Lower leg skin (tissue), 4 donors: ENCODE measurements at regions not wholly inside any gene's neighbourhood (a gene's known extent, or its start where the extent isn't known, plus 50 kb on each side); places are given as distances from the start of the nearest gene placed in this dataset.

ENCODE experiments used
- DNase-seq, 2 donors: peaks; one replicate each; pipeline ENCODE4 v3.0.0-alpha.2; 2019; ENCODE audit warnings: low spot score in 2 of 2
- H3K4me3 ChIP-seq: fragments of 200-600 bp; sonication (generic); 2 replicates; pipeline ENCODE4 v1.5.1; 2017; ENCODE audit warnings: mild to moderate bottlenecking, low read depth; ENCODE audit not compliant: poor library complexity, severe bottlenecking
- CTCF ChIP-seq, 3 donors: fragments of 450-650 bp; IDR thresholded peaks; one replicate each; pipeline ENCODE4 v1.5.1; 2016; ENCODE audit warnings: antibody characterized with exemption in 3 of 3, mild to moderate bottlenecking in 3 of 3, moderate library complexity in 2 of 3
- POLR2A ChIP-seq, 2 donors: fragments of 450-650 bp; IDR thresholded peaks; one replicate each; pipeline ENCODE4 v1.6.1; 2016 to 2017; ENCODE audit warnings: antibody characterized with exemption in 2 of 2, mild to moderate bottlenecking in 1 of 2, moderate library complexity in 1 of 2
- WGBS, 2 donors: methylation state at CpG; one replicate each; pipeline ENCODE4 v1.1.5; 2018; 5-methylcytosine and 5-hydroxymethylcytosine counted together
- intact Hi-C: fragments of 100-400 bp; cut with DNase I; formaldehyde crosslinking; loops from one replicate; pipeline ENCODE4 v1.15.0; 2023; ENCODE audit warnings: low total_unique reads

- TF ChIP-seq CTCF (IDR thresholded peaks at IDR 0.05) (no peak), POLR2A (IDR thresholded peaks at IDR 0.05) (no peak)
- intact Hi-C loops = no loop called here
- no peak for DNase-seq
- no peak overlapping the region for H3K4me3 ChIP-seq
- 38 to 68% methylated on average over 1 of the region's 1 CpG for WGBS, 2 donors
Observed at GRCh38 chr9:108417726-108418125, 438.1 kb downstream of the ACTL7B start.

- no peak for DNase-seq
- no peak overlapping the region for H3K4me3 ChIP-seq
- TF ChIP-seq POLR2A (IDR thresholded peaks at IDR 0.05) (no peak), CTCF (IDR thresholded peaks at IDR 0.05) (no peak)
- intact Hi-C loops = no loop called here
- 97 to 98% methylated on average over 1 of the region's 1 CpG for WGBS, 2 donors
Observed at GRCh38 chr9:108417312-108417711, 438.5 kb downstream of the ACTL7B start.

GRCh38 chr9:108416324-108416723, 439.5 kb downstream of the ACTL7B start:
- TF ChIP-seq POLR2A (IDR thresholded peaks at IDR 0.05) = no peak
- no peak for TF ChIP-seq CTCF (IDR thresholded peaks at IDR 0.05)
- no peak for DNase-seq
- H3K4me3 ChIP-seq = no peak overlapping the region
- intact Hi-C loops = no loop called here
- WGBS, 2 donors = 48 to 69% methylated on average over 2 of the region's 2 CpGs

- 74 to 75% methylated on average over 2 of the region's 2 CpGs for WGBS, 2 donors
- no peak overlapping the region for H3K4me3 ChIP-seq
Observed at GRCh38 chr9:108413809-108414208, 442.0 kb downstream of the ACTL7B start.

GRCh38 chr9:108412755-108413154, 443.0 kb downstream of the ACTL7B start:
- WGBS, 2 donors = 73% methylated on average over 4 of the region's 4 CpGs
- TF ChIP-seq CTCF (IDR thresholded peaks at IDR 0.05) (no peak), POLR2A (IDR thresholded peaks at IDR 0.05) (no peak)
- no peak overlapping the region for H3K4me3 ChIP-seq
- intact Hi-C loops = no loop called here
- no peak for DNase-seq

More at GRCh38 chr9:108413809-108414208, 442.0 kb downstream of the ACTL7B start:
- TF ChIP-seq POLR2A (IDR thresholded peaks at IDR 0.05) = no peak
- TF ChIP-seq CTCF (IDR thresholded peaks at IDR 0.05) = no peak
- DNase-seq = no peak
- intact Hi-C loops = no loop called here

GRCh38 chr9:108411632-108412031, 444.2 kb downstream of the ACTL7B start:
- 43 to 57% methylated on average over 1 of the region's 1 CpG for WGBS, 2 donors
- no peak for TF ChIP-seq POLR2A (IDR thresholded peaks at IDR 0.05)
- TF ChIP-seq CTCF (IDR thresholded peaks at IDR 0.05) = no peak
- H3K4me3 ChIP-seq = no peak overlapping the region

More at GRCh38 chr9:108411632-108412031, 444.2 kb downstream of the ACTL7B start:
- no peak for DNase-seq
- intact Hi-C loops = no loop called here
